ENCODE measurements at regions not wholly inside any gene's neighbourhood (a gene's known extent, or its start where the extent isn't known, plus 50 kb on each side); places are given as distances from the start of the nearest gene placed in this dataset.

- DNase-seq (ENCODE audit: low read depth in 2 of 2) = no peak
Measured at GRCh38 chr1:234936612-234937389, 191.8 kb downstream of the TOMM20 start.

- DNase-seq (ENCODE audit: low read depth in 2 of 2) = no peak
Measured at GRCh38 chr1:234934611-234935033, 194.0 kb downstream of the TOMM20 start.

GRCh38 chr1:234933475-234933874, 195.2 kb downstream of the TOMM20 start:
- DNase-seq (ENCODE audit: low read depth in 2 of 2) = no peak

- DNase-seq (ENCODE audit: low read depth in 2 of 2) = no peak
Measured at GRCh38 chr1:234932511-234933430, 195.9 kb downstream of the TOMM20 start.

GRCh38 chr1:234932106-234932505, 196.5 kb downstream of the TOMM20 start:
- DNase-seq (ENCODE audit: low read depth in 2 of 2) = no peak

GRCh38 chr1:234931404-234931973, 197.1 kb downstream of the TOMM20 start:
- DNase-seq (ENCODE audit: low read depth in 2 of 2) = no peak

GRCh38 chr1:234929369-234929768, 199.3 kb downstream of the TOMM20 start:
- no peak for DNase-seq (ENCODE audit: low read depth in 2 of 2)

GRCh38 chr1:234928642-234929041, 200.0 kb downstream of the TOMM20 start:
- no peak for DNase-seq (ENCODE audit: low read depth in 2 of 2)

GRCh38 chr1:234927971-234928640, 200.5 kb downstream of the TOMM20 start:
- DNase-seq (ENCODE audit: low read depth in 2 of 2) = no peak

GRCh38 chr1:234927312-234927970, 201.2 kb downstream of the TOMM20 start:
- no peak for DNase-seq (ENCODE audit: low read depth in 2 of 2)

- DNase-seq (ENCODE audit: low read depth in 2 of 2) = peak in 1 of 2 experiments; percentile 35
Measured at GRCh38 chr1:234926559-234927311, 201.9 kb downstream of the TOMM20 start.

- no peak for DNase-seq (ENCODE audit: low read depth in 2 of 2)
Measured at GRCh38 chr1:234926264-234926558, 202.4 kb downstream of the TOMM20 start.

- no peak for DNase-seq (ENCODE audit: low read depth in 2 of 2)
Measured at GRCh38 chr1:234925440-234926263, 203.0 kb downstream of the TOMM20 start.

- DNase-seq (ENCODE audit: low read depth in 2 of 2) = no peak
Measured at GRCh38 chr1:234924450-234925355, 203.9 kb downstream of the TOMM20 start.

- no peak for DNase-seq (ENCODE audit: low read depth in 2 of 2)
Measured at GRCh38 chr1:234923626-234924025, 205.0 kb downstream of the TOMM20 start.

- no peak for DNase-seq (ENCODE audit: low read depth in 2 of 2)
Measured at GRCh38 chr1:234922987-234923386, 205.7 kb downstream of the TOMM20 start.

- DNase-seq (ENCODE audit: low read depth in 2 of 2) = no peak
Measured at GRCh38 chr1:234921266-234922062, 207.2 kb downstream of the TOMM20 start.

- DNase-seq (ENCODE audit: low read depth in 2 of 2) = no peak
Measured at GRCh38 chr1:234920843-234921140, 207.8 kb downstream of the TOMM20 start.

Measured in stimulated activated CD4-positive, alpha-beta T cell treated with anti-CD3 and anti-CD28 coated beads, Interleukin-12 subunit alpha, Interleukin-12 subunit beta, amount 100 ng/mL, for 24 hours (primary cell).